ENCODE measurements at regions not wholly inside any gene's neighbourhood (a gene's known extent, or its start where the extent isn't known, plus 50 kb on each side); places are given as distances from the start of the nearest gene placed in this dataset.

GRCh38 chr5:93022211-93022610 is 558.8 kb downstream of the NR2F1-AS1 start:
- no peak for TF ChIP-seq CTCF (IDR thresholded peaks at IDR 0.05; ENCODE audit: extremely low read depth, missing control alignments)
- no peak for DNase-seq (ENCODE audit: low spot score)

GRCh38 chr5:93019896-93020295 is 561.1 kb downstream of the NR2F1-AS1 start:
- no peak for TF ChIP-seq CTCF (IDR thresholded peaks at IDR 0.05; ENCODE audit: extremely low read depth, missing control alignments)
- DNase-seq (ENCODE audit: low spot score) = no peak

GRCh38 chr5:93018461-93018860 is 562.6 kb downstream of the NR2F1-AS1 start:
- TF ChIP-seq CTCF (IDR thresholded peaks at IDR 0.05; ENCODE audit: extremely low read depth, missing control alignments) = no peak
- DNase-seq (ENCODE audit: low spot score) = no peak

GRCh38 chr5:93017849-93018248 is 563.2 kb downstream of the NR2F1-AS1 start:
- DNase-seq (ENCODE audit: low spot score) = no peak
- no peak for TF ChIP-seq CTCF (IDR thresholded peaks at IDR 0.05; ENCODE audit: extremely low read depth, missing control alignments)

- no peak for DNase-seq (ENCODE audit: low spot score)
- TF ChIP-seq CTCF (IDR thresholded peaks at IDR 0.05; ENCODE audit: extremely low read depth, missing control alignments) = no peak
Measured at GRCh38 chr5:93017376-93017775, 563.6 kb downstream of the NR2F1-AS1 start.

GRCh38 chr5:93010616-93011015 is 570.4 kb downstream of the NR2F1-AS1 start:
- DNase-seq (ENCODE audit: low spot score) = no peak
- TF ChIP-seq CTCF (IDR thresholded peaks at IDR 0.05; ENCODE audit: extremely low read depth, missing control alignments) = no peak

- DNase-seq (ENCODE audit: low spot score) = no peak
- no peak for TF ChIP-seq CTCF (IDR thresholded peaks at IDR 0.05; ENCODE audit: extremely low read depth, missing control alignments)
Measured at GRCh38 chr5:93010037-93010436, 571.0 kb downstream of the NR2F1-AS1 start.

All from GM20000 (cell line).